Naive thymus-derived CD8-positive, alpha-beta T cell (primary cell): ENCODE measurements at regions not wholly inside any gene's neighbourhood (a gene's known extent, or its start where the extent isn't known, plus 50 kb on each side); places are given as distances from the start of the nearest gene placed in this dataset.
A peak's percentile ranks its signal among the peaks of the same experiment; 100 is the strongest.

Experiments used
- ATAC-seq, 2 donors: fragments of 150-1000 bp; cut with Tn5 transposase in 1 of 2; sonication (Bioruptor Pico), chemical (Tn5 transposase) in 1 of 2; 1 replicate in 1 of 2; 2 replicates in 1 of 2; pipeline ENCODE4 v1.10.0; 2021; ENCODE audit warnings: mild to moderate bottlenecking in 2 of 2, moderate library complexity in 2 of 2
- POLR2A ChIA-PET: fragments of 350-600 bp; sonication (Branson Sonifier 250); formaldehyde crosslinking; loops from one replicate; lab custom pipeline; 2021; ENCODE audit warnings: antibody characterized with exemption; lab: Charles Lee
- DNase-seq, 10 donors: peaks; one replicate each; pipeline versions ENCODE4 v3.0.0 to v3.0.0-alpha.2; 2020 to 2022
- H3K27ac Mint-ChIP-seq, 10 donors: one replicate each; pipeline ENCODE4 v1.8.0; 2020 to 2022; ENCODE audit warnings: mild to moderate bottlenecking in 10 of 10, mixed read lengths in 10 of 10, moderate library complexity in 4 of 10, inconsistent platforms in 1 of 10
- H3K27me3 Mint-ChIP-seq, 5 donors: one replicate each; pipeline ENCODE4 v1.8.0; 2021 to 2022; ENCODE audit warnings: mixed read lengths in 5 of 5
- H3K36me3 Mint-ChIP-seq, 3 donors: one replicate each; pipeline ENCODE4 v1.8.0; 2020 to 2022; ENCODE audit warnings: mixed read lengths in 3 of 3, mild to moderate bottlenecking in 2 of 3, inconsistent platforms in 1 of 3
- H3K4me1 Mint-ChIP-seq, 4 donors: one replicate each; pipeline ENCODE4 v1.8.0; 2021 to 2022; ENCODE audit warnings: mixed read lengths in 4 of 4
- H3K4me3 Mint-ChIP-seq, 10 donors: one replicate each; pipeline ENCODE4 v1.8.0; 2020 to 2022; ENCODE audit warnings: mild to moderate bottlenecking in 10 of 10, mixed read lengths in 10 of 10, moderate library complexity in 6 of 10, inconsistent platforms in 1 of 10
- H3K9me3 Mint-ChIP-seq, 9 donors: one replicate each; pipeline ENCODE4 v1.8.0; 2020 to 2022; ENCODE audit warnings: mixed read lengths in 9 of 9, mild to moderate bottlenecking in 3 of 9, inconsistent platforms in 1 of 9, moderate library complexity in 1 of 9

GRCh38 chr3:194282436-194283122 lies 68.5 kb downstream of the CPN2 start:
- DNase-seq = no peak
- POLR2A ChIA-PET = no interaction called here

GRCh38 chr3:194283221-194284006 lies 67.7 kb downstream of the CPN2 start:
- no peaks in the 10 kb centered on the region for H3K36me3 Mint-ChIP-seq

More at GRCh38 chr3:194282436-194283122, 68.5 kb downstream of the CPN2 start:
- Mint-ChIP-seq H3K36me3 (no peaks in the 10 kb centered on the region), H3K4me1 (peaks cover 0 to 12% (median 3%) of the 10 kb centered on the region in 4 donors), H3K9me3 (no peaks in the 10 kb centered on the region), H3K27me3 (peaks cover 0 to 12% (median 10%) of the 10 kb centered on the region in 5 donors), H3K4me3 (no peak overlapping the region), H3K27ac (peak overlapping the region in 2 of 10 donors; percentile 20 to 44)
- ATAC-seq = no peak

GRCh38 chr3:194284351-194284750 lies 66.8 kb downstream of the CPN2 start:
- POLR2A ChIA-PET = no interaction called here
- no peaks in the 10 kb centered on the region for H3K9me3 Mint-ChIP-seq
- no peak for ATAC-seq
- no peak for DNase-seq
- no peak overlapping the region for H3K4me3 Mint-ChIP-seq
- H3K27me3 Mint-ChIP-seq = peaks cover 2 to 17% (median 11%) of the 10 kb centered on the region in 5 donors
- peaks cover 0 to 11% (median 3%) of the 10 kb centered on the region in 4 donors for H3K4me1 Mint-ChIP-seq
- H3K27ac Mint-ChIP-seq = no peak overlapping the region
- H3K36me3 Mint-ChIP-seq = no peaks in the 10 kb centered on the region

More at GRCh38 chr3:194283221-194284006, 67.7 kb downstream of the CPN2 start:
- no peak overlapping the region for H3K4me3 Mint-ChIP-seq
- DNase-seq (no peak), ATAC-seq (no peak)
- H3K27me3 Mint-ChIP-seq = peaks cover 2 to 13% (median 11%) of the 10 kb centered on the region in 5 donors
- peaks cover 0 to 12% (median 3%) of the 10 kb centered on the region in 4 donors for H3K4me1 Mint-ChIP-seq
- H3K27ac Mint-ChIP-seq = no peak overlapping the region
- no peaks in the 10 kb centered on the region for H3K9me3 Mint-ChIP-seq
- POLR2A ChIA-PET = no interaction called here

GRCh38 chr3:194285024-194285849 lies 65.9 kb downstream of the CPN2 start:
- H3K4me3 Mint-ChIP-seq = no peak overlapping the region
- peaks cover 2 to 16% (median 11%) of the 10 kb centered on the region in 5 donors for H3K27me3 Mint-ChIP-seq
- peaks cover 0 to 3% (median 0%) of the 10 kb centered on the region in 9 donors for H3K9me3 Mint-ChIP-seq
- H3K36me3 Mint-ChIP-seq = no peaks in the 10 kb centered on the region
- H3K4me1 Mint-ChIP-seq = peaks cover 0 to 4% (median 2%) of the 10 kb centered on the region in 4 donors
- ATAC-seq = no peak
- H3K27ac Mint-ChIP-seq = peak overlapping the region in 1 of 10 donors; percentile 70
- POLR2A ChIA-PET = no interaction called here
- DNase-seq = no peak

- Mint-ChIP-seq H3K27ac (no peak overlapping the region), H3K9me3 (peaks cover 0 to 4% (median 0%) of the 10 kb centered on the region in 9 donors), H3K36me3 (no peaks in the 10 kb centered on the region), H3K4me3 (no peak overlapping the region), H3K4me1 (peaks cover 0 to 4% (median under 1%) of the 10 kb centered on the region in 4 donors), H3K27me3 (peaks cover 2 to 15% (median 11%) of the 10 kb centered on the region in 5 donors)
- POLR2A ChIA-PET = no interaction called here
- ATAC-seq (no peak), DNase-seq (no peak)
Observed at GRCh38 chr3:194285850-194286197, 65.3 kb downstream of the CPN2 start.

GRCh38 chr3:194286375-194287146 lies 64.6 kb downstream of the CPN2 start:
- Mint-ChIP-seq H3K27me3 (peaks cover 2 to 15% (median 11%) of the 10 kb centered on the region in 5 donors), H3K27ac (no peak overlapping the region), H3K36me3 (no peaks in the 10 kb centered on the region), H3K4me3 (no peak overlapping the region), H3K9me3 (peaks cover 0 to 4% (median 0%) of the 10 kb centered on the region in 9 donors), H3K4me1 (peaks cover 0 to 4% (median under 1%) of the 10 kb centered on the region in 4 donors)
- no peak for DNase-seq
- POLR2A ChIA-PET = no interaction called here
- no peak for ATAC-seq

GRCh38 chr3:194287374-194287773 lies 63.8 kb downstream of the CPN2 start:
- Mint-ChIP-seq H3K36me3 (no peaks in the 10 kb centered on the region), H3K27ac (peak overlapping the region in 1 of 10 donors; percentile 21), H3K4me3 (no peak overlapping the region), H3K27me3 (peaks cover 2 to 17% (median 9%) of the 10 kb centered on the region in 5 donors), H3K9me3 (peaks cover 0 to 4% (median 0%) of the 10 kb centered on the region in 9 donors), H3K4me1 (peaks cover 0 to 4% (median under 1%) of the 10 kb centered on the region in 4 donors)
- no peak for ATAC-seq
- POLR2A ChIA-PET = interaction anchor here (0.6 kb wide), 1 partner anchor 20 kb away, joined by 3 read pairs; no protein-coding TSS in a partner anchor
- DNase-seq = no peak

GRCh38 chr3:194287977-194288706 lies 63.0 kb downstream of the CPN2 start:
- DNase-seq = no peak
- Mint-ChIP-seq H3K27ac (peak overlapping the region in 1 of 10 donors; percentile 21), H3K9me3 (peaks cover 0 to 4% (median 0%) of the 10 kb centered on the region in 9 donors), H3K4me3 (no peak overlapping the region), H3K4me1 (peaks cover 0 to 4% (median under 1%) of the 10 kb centered on the region in 4 donors), H3K36me3 (no peaks in the 10 kb centered on the region), H3K27me3 (peaks cover 2 to 19% (median 9%) of the 10 kb centered on the region in 5 donors)
- POLR2A ChIA-PET = interaction anchor here (0.6 kb wide), 1 partner anchor 21 kb away, joined by 3 read pairs; no protein-coding TSS in a partner anchor
- ATAC-seq = no peak
